Activated gamma-delta T cell (primary cell): ENCODE measurements at regions not wholly inside any gene's neighbourhood (a gene's known extent, or its start where the extent isn't known, plus 50 kb on each side); places are given as distances from the start of the nearest gene placed in this dataset.
"Not testable (repeated sequence)": the region's sequence is repeated elsewhere in the genome, so short reads cannot be mapped to it uniquely, and the experiment has no call there.

ENCODE experiments used
- DNase-seq: peaks from one replicate; lab custom pipeline; 2025; lab: John Stamatoyannopoulos, UW

DNA sequence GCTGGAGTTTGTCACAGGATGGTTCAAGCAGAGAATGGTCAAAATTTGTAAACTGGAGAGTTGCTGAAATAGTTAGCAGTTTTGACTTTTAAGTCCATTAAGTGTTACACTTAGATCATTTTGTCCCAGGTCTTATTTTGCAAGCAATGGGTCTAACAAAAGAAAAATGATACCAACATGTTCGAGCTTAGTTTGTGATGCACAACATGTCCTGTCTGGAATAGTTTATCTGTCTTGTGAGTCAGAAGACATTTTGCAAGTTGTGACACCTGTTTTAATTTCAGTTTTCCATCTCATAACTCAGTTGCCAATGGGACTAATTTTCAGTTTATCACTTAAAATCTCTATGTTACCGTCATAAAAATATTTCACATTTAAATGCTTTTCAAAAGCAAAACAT is 929.8 kb downstream of the CDH18 start:
- no peak for DNase-seq

DNA sequence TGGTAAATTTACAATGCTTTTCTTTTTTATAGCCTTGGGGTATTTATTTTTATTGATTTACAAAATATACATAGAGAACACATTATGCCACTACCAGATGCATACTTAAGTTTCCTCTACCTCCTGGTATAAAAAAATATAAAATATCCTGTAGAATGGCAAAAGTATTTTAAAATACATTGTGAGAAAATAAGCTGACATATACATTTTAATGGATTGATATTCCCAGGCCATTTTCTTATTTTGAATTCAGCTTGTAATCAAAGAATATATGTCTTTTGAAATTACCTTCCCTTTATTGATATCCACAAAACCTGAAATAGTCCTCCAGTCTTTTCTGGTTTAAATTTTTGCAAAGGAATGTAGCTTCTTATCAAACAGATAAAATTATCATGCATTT is 923.9 kb downstream of the CDH18 start:
- no peak for DNase-seq

DNA sequence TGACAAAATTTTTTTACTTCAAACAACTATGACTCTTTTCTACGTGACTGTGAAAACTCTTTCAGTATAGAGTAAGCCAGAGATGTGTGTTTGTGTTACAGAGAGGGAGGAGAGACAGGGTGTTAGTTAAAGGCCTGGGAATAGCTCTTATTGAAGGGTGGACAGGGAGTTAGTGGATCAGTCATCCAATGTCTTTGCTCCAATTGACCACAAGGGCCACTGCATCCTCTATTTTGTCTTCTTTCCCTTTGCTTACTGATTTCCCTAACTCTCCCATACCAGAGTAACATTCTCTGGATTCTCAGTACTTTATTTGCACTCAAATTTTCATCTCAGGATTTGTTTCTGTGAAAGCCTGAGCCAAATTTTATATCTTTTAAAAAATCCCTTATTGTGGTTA is 920.3 kb downstream of the CDH18 start:
- no peak for DNase-seq

DNA sequence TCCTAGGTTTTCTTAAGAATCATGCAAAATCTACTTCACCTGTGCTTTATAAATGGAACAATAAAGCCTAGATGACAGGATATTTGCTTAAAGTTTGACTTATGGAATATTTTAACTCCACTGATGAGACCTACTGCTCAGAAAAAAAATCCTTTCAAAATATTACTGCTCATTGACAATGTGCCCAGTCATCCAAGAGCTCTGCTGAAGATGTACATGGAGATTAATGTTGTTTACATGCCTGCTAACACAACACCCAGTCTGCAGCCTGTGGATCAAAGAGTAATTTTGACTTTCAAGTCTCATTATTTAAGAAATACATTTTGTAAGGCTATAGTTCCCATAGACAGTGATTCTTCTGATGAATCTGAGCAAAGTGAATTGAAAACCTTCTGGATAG is 889.6 kb downstream of the CDH18 start:
- DNase-seq, result no peak

DNA sequence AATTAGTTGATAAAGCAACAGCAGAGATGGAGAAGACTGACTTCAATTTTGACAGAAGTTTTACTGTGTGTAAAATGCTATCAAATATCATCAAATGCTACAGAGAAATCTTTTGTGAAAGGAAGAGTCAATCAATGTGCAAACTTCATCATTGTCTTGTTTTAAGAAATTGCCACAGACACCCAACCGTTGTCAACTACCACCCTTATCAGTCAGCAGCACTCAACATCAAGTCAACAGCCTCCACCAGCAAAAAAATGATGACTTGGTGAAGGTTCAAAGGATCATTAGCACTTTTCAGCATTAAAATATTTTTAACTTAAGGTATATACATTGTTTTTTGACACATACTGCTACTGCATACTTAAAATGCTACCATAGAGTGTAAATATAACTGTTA is 888.8 kb downstream of the CDH18 start:
- DNase-seq, result no peak

DNA sequence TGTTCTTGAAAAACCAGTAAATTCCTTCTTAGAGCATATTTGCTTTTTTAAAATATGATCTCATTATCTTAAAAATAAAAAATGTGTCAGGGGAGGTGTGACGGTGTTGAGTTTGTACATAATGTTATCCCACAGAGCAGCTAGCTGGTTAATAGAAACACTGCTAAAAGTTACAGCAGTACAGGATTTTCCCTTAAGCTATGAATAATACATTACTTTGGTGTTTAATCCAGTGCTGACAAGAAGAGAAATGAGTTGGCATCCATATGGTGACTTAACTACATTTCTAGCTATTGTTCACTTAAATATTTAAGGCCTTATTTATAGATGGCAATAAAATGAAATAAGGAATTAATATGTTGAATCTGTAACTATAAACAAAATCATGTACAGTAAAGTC is 883.1 kb downstream of the CDH18 start:
- DNase-seq, result no peak

DNA sequence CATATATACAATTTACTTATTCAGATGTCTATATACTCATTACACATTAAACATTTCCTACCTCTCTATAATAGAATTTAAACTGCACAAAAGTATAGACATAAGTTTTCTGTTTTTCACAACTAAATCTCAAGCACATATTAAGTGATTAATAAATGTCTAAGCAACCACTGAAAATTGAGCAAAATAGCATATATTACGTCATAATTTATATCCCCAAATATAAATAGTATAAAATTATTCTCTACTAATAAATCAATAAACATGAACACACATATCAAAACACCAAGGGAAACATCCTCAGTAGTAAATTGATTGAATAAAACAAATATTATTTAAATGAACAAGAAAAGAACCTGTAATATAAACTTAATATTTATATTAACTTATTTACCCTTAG is 865.1 kb downstream of the CDH18 start:
- DNase-seq, result no peak

DNA sequence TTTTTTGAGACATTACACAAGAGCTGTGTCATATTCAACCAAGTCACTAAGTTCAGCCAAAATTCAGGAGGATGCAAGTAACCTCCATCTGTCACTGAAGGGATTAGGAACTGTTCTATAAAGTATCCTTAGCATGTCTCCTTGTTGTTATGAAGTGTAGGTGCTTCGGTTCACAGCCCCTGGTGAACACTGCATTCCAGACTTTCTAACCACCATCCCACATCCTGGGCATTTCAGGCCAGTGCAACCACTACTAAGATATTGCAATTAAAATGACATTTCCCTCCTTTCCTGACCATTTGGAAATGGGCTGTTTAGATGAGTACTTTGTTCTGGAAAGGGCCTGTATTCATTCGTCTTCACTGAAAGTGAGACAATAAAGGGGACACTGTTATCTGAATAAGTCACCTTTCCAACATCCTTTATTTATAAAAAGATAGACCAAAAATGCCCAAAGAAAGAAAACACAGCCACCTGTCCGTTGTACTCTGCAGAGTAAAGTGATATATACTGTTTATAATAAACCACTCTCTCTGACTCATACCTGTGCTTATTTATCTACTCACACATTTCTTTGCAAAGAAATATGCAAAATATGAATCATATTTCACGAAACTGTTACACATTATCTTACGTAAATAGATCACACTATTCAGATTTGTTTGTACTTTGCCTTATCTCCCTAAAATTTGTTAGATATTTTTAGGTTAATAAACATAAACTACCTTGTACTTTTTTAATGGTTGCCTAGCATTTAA is 861.9 kb downstream of the CDH18 start:
- no peak for DNase-seq

DNA sequence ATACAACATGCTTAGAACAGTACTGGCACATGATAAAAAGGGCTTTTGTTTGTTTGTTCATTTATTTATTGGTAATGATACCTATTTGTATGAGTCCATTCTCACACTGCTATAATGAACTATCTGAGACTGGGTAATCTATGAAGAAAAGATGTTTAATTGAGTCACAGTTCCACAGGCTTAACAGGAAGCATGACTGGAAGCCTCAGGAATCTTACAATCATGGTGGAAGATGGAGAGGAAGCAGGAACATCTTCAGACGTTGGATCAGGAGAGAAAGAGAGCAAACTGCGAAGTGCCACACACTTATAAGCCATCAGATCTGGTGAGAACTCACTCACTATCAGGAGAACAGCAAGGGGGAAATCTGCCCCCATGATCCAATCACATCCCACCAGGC is 847.7 kb downstream of the CDH18 start:
- DNase-seq, result no peak

DNA sequence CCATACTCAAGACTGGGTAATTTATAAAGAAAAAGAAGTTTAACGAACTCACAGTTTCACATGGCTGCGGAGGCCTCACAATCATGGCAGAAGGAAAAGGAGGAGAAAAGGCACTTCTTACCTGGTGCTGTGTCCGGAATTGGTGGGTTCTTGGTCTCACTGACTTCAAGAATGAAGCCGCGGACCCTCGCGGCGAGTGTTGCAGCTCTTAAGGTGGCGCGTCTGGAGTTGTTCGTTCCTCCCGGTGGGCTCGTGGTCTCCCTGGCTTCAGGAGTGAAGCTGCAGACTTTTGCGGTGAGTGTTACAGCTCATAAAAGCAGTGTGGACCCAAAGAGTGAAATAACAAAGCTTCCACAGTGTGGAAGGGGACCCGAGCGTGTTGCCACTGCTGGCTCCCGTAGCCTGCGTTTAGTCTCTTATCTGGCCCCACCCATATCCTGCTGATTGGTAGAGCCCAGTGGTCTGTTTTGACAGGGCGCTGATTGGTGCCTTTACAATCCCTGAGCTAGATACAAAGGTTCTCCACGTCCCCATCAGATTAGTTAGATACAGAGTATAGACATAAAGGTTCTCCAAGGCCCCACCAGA is 846.0 kb downstream of the CDH18 start:
- DNase-seq, result not testable (repeated sequence)

DNA sequence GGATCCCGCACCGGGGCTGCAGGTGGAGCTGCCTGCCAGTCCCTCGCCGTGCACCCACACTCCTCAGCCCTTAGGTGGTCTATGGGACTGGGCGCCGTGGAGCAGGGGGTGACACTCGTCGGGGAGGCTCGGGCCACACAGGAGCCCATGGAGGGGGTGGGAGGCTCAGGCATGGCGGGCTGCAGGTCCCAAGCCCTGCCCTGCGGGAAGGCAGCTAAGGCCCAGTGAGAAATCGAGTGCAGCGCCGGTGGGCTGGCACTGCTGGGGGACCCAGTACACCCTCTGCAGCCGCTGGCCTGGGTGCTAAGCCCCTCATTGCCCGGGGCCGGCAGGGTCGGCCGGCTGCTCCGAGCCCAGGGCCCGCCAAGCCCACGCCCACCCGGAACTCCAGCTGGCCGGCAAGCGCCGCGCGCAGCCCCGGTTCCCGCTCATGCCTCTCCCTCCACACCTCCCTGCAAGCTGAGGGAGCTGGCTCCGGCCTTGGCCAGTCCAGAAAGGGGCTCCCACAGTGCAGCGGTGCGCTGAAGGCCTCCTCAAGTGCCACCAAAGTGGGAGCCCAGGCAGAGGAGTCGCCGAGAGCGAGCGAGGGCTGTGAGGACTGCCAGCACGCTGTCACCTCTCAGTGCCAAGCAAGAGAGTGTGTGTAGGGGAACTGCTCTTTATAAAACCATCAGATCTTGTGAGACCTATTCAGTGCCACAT is 845.1 kb downstream of the CDH18 start:
- not testable (repeated sequence) for DNase-seq

DNA sequence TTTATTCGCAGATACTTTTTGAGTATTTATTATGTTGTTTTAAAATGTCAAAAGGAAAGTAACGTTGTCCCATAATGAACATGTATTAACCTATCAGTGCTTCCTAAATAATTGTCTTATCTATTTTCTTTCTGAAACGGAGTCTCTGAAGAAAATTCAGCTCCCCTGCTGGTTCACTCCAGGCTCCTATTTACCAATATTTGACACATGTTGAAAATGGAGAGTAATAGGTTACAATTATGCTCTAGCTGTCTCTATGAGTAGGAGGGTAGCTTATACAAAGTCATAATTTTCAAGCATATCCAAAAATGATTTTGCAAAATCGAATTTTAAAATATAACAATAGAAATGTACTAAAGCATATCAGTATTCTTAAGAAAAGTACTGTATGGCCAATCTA is 844.1 kb downstream of the CDH18 start:
- DNase-seq, result no peak

DNA sequence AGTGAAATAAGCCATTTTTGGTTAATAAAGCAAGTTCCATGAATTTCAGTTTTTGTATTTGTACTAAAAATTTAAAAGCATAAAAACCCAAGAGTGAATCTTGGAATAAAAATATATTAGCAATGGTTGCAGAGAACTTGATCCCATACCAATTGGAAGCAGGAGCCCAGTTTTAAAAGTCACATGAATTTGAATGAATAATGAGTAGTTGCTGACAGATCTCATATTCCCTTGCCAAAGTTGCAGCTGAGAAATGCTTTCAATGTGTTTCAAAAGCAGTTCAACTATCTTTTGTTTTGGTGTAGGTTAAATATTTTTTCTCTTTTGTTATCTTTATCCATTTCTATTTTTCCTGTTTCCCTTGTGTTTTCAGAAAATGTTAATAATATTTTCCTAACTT is 818.6 kb downstream of the CDH18 start:
- DNase-seq, result no peak

DNA sequence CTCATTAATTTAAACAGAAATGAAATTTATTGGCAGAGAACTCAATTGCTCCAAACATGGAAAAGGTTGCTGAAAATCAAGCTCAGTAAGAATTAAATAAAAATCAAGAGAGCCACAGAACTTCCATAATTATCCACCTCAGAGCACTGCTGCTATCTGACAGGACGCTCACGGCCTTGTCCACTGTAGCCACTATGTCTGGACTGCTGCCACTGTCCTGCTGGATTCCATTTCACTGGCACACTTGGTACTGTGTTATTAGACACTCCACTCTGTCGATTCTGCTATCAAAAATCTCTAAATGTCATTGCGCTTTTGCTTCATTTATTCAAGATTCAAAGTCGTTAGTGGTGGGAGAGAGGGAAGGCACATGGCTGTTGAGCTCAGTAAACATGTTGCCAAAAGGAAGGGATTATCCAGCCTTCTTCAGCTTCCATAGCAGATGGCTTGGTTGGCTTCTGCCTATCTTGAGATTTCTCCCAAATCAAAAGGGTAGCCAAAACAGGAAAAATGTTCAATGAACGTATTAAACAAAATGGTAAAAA is 815.0 kb downstream of the CDH18 start:
- DNase-seq, result no peak

DNA sequence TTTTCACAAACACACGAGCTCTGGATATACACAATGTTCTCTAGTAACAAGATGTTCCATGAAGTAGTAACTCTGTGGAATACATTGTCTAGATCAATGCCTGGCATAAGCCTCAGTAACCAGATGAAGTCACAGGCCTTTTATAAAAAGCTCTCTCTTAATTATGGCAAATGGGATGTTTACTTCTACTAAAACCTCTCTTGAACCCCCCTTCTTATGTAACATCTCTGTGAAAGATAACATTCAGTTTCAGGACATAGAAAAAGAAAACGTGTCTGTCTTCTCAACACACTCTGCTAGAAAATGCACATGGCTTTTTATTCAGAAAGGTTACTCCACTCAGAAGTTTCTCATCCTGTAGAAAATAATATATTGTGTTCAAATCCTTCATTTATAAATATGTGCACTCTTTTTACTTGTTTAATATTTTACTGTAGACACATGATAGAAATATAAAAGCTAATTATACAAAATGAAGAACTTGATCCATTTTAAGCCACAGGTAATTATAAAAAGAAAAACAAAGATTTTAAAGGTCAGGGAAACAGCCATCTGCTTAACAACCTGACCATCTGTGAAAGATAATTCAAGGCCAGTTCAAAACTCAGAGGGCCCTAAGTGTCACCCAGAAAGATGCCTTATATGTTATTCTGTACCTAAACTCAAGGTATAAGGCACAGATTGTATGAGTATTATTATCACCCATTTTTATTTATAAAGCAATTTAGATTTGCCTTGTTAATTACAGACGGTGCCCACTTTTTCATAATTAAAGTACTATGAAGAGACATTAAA is 812.0 kb downstream of the CDH18 start:
- DNase-seq, result no peak

DNA sequence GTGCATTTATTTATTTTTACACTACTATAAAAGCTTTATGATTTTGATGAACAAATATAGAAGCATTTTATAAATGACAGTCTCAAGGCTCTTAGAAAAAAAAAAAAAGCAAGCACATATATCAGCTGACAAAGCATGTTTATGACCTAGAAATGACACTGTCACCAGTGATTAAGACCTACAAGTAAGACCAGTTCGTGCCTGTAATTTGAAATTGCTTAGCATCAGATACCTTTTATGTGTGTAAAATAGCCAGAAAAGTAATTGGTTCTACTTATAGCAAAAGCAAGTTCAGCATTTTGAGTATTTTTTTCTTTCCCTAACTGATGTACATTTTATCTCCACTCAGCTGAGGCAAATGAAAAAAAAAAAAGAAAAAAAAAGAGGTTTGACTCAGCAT is 808.4 kb downstream of the CDH18 start:
- DNase-seq, result no peak

DNA sequence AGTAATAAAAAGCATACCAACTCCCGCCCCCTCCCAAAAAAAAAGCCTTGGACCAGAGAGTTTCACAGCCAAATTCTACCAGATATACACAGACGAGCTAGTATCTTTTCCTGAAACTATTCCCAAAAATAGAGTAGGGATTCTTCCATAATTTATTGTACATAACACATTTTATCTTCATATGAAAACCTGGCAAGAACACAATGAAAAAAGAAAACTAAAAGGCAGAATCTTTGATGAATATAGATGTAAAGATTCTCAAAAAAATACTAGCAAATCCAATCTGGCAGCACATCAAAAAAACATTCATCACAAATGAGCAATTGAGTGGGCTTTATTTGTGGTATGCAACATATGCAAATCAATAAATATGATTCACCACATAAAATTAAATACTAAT is 798.8 kb downstream of the CDH18 start:
- DNase-seq, result no peak

DNA sequence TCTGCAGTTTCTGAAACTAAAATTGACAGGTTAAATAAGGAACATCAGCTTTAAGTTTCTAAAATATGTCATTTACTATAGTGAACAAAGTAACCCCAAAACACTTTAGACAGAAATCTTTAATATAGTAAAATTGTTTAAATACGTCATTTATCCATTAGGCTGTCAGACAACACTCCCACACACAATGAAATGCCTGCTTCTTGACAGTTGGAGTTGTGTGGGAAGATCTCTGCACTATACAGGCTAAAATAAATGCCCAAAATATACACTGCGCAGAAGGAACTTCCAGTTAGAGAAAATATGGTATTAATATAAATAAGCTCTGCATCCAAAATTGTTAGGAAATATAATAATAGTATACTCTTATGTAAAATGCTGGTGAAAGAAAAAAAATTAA is 794.4 kb downstream of the CDH18 start:
- DNase-seq, result no peak

DNA sequence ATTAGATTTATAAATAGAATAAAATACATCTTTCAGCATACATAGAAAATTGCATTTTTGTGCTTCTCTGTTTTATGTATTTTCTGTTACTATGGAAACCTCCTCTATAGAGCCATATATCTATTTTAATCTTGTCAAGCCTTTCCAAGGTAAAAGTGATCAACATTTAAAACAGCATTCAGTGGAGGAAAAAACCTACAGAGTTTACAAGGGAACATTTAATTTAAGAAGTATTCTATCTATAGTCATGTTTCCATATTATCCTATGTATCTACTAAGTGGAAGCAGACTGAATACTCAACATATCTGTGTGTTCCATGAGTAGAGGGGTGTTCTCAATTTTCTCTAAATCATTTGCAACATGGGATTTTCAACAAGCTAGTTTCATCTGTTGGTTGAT is 791.4 kb downstream of the CDH18 start:
- no peak for DNase-seq

DNA sequence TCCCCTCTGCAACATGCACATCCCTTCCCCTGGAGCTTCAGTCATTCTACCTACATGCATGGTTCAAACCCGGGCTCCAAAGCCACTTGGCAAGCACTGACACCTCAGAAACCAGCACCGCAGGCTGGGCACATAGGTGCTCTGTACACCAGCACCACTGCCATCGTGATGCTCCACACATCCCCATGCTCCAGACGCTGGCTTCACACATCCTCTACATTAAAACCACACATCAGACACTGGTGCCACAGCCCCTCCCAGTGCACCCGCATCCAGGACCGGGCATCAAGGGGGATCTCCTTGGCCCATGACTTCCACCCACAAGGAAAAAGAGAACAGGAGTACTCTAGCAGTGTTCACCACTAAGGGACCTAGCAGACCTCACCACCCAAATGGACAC is 787.7 kb downstream of the CDH18 start:
- no peak for DNase-seq

DNA sequence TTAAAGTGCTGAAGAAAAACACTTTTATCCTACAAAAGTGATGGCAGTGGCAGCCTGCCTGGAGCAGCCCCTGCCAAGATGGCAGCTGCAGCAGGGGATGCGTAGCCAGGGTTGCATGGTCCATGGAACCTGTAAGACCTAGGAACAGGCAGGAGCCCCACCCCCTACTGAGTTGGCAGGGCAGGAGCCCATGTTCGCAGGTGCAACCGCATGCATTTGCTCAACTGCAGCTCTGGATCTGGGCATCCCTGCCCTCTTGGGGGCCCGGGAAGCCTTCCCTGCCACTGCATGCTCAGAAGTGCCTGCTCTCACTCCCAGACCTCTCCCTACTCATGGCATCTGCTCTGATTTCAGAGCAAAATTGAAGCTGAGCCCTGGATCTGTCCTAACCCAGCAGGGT is 779.6 kb downstream of the CDH18 start:
- no peak for DNase-seq

DNA sequence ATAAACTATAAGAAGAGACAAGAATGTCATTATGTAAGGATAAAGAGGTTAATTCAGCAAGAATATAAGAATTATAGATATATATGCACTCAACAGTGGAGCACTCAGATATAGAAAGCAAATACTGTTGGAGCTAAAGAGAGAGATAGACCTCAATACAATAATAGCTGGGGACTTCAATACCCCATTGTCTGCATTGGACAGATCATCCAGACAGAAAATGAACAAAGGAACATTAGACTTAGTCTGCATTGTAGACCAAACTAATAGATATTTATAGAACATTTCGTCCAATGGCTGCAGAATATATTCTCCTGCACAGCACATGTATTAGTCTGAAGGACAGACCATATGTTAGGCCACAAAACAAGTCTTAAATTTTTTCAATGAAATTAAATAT is 777.1 kb downstream of the CDH18 start:
- no peak for DNase-seq
